Upper lobe of left lung (tissue), 4 donors: ENCODE measurements at regions not wholly inside any gene's neighbourhood (a gene's known extent, or its start where the extent isn't known, plus 50 kb on each side); places are given as distances from the start of the nearest gene placed in this dataset.

ENCODE experiments used
- CTCF ChIP-seq, 6 experiments: fragments of 450-650 bp in 4 of 6; fragments of 200-600 bp in 2 of 6; sonication (generic) in 2 of 6; IDR thresholded peaks; one replicate each; pipeline ENCODE4 v1.5.1; 2016 to 2019; ENCODE audit warnings: antibody characterized with exemption in 6 of 6
- EP300 ChIP-seq, 4 donors: sonication (generic); formaldehyde crosslinking; IDR thresholded peaks; one replicate each; pipeline ENCODE4 v1.5.1; 2017; ENCODE audit warnings: antibody characterized with exemption in 4 of 4, control low read depth in 2 of 4

- TF ChIP-seq CTCF (IDR thresholded peaks at IDR 0.05), result no peak
- TF ChIP-seq EP300 (IDR thresholded peaks at IDR 0.05), result no peak
Observed at GRCh38 chr2:41836948-41837347, 210.9 kb upstream of the PKDCC start.
